Medulla oblongata (tissue), 1 donor: ENCODE measurements at regions not wholly inside any gene's neighbourhood (a gene's known extent, or its start where the extent isn't known, plus 50 kb on each side); places are given as distances from the start of the nearest gene placed in this dataset.
A peak's percentile ranks its signal among the peaks of the same experiment; 100 is the strongest.
"Not testable (repeated sequence)": the region's sequence is repeated elsewhere in the genome, so short reads cannot be mapped to it uniquely, and the experiment has no call there.

ENCODE experiments used
- DNase-seq: peaks from one replicate; pipeline ENCODE4 v3.0.0-alpha.2; 2015; ENCODE audit errors: extremely low spot score

GRCh38 chrX:69062493-69062892 is 102.8 kb downstream of the PJA1 start:
- no peak for DNase-seq

DNA sequence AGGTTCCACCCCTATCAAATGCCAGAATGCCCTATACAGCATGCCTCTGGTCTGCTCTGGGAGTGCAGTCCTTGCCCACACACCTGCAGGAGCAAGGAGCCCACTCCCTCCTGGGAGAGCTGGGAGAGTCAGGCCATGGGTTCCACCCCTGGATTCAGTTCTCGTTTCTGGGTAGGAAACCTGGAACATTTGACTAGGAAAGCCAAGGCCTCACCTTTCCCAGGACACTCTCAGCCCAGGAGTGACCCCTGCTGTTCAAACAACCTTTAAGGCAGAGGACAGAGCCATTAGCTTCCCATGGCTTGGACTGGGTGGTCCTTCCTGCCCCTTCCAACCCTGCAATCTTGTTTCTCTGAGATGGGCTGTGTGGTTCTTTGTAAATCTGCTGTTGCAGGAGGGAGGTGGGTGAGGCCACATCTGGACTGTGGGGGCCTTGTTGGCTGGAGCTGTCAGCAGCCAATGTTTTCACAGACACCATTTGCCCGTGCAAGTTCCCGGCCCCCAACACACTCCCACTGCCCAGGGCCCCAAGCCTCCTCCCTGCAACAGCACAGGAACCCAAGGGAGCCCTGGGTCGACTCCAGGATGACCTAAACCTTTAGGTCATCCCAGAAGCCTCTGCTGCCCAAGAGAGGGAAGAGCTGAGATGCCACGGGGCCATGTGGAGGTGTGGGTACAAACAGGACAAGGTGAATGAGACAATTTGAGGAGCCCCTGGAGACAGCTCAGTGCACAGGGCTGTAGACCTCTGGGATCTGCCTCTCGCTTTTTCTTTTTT is 104.4 kb downstream of the PJA1 start:
- DNase-seq, result peak; percentile 10

- DNase-seq, result no peak
Measured at GRCh38 chrX:69055193-69055592, 110.1 kb downstream of the PJA1 start.

- not testable (repeated sequence) for DNase-seq
Measured at GRCh38 chrX:69054497-69054896, 110.8 kb downstream of the PJA1 start.

DNA sequence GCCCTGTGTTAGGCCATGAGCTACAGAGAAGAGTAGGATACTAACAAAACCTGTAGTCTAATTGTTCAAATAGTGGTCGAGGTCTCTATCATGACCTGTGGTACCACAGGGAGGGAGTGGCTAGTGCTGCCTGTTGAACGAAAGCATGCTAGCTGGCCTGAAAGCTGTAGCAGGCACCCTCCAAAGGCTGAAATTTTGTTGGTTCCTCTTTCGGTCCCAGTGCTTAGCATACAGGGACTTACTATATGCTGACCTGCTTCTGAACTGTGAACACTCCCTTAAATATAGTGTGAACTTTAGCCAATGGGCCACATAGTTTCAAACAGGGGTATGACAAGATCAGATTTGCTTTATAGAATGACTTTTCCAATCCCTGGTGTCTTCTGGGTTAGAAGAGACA is 113.4 kb downstream of the PJA1 start:
- no peak for DNase-seq

- no peak for DNase-seq
Measured at GRCh38 chrX:69050051-69050765, 115.0 kb downstream of the PJA1 start.

GRCh38 chrX:69046996-69047490 is 118.2 kb downstream of the PJA1 start:
- no peak for DNase-seq

GRCh38 chrX:69045616-69046345 is 119.5 kb downstream of the PJA1 start:
- no peak for DNase-seq

GRCh38 chrX:69038816-69039215 is 126.4 kb downstream of the PJA1 start:
- no peak for DNase-seq

GRCh38 chrX:69038188-69038587 is 127.1 kb downstream of the PJA1 start:
- DNase-seq, result no peak

DNA sequence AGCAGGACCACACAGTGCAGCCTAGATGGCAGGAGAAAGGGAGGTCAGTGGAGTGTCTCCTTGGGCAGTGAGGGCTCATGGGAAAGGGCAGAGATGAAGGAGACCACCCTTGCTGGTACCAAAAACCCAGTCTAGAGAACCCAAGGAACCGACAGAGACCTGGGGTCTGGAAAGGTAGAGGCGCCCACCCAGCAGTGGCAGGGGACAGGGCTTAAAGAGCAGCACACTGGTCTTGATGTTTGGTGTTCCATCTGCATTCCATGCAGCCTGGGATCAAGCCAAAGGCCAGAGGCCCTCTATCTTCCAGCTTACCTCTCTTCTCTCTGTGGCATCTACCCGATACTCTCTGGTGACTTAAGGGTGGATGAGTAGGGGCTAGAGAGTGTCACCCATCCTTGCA is 127.5 kb downstream of the PJA1 start:
- no peak for DNase-seq

- no peak for DNase-seq
Measured at GRCh38 chrX:69036674-69037573, 128.3 kb downstream of the PJA1 start.

- no peak for DNase-seq
Measured at GRCh38 chrX:69034451-69034850, 130.8 kb downstream of the PJA1 start.

- no peak for DNase-seq
Measured at GRCh38 chrX:69033936-69034335, 131.3 kb downstream of the PJA1 start.

DNA sequence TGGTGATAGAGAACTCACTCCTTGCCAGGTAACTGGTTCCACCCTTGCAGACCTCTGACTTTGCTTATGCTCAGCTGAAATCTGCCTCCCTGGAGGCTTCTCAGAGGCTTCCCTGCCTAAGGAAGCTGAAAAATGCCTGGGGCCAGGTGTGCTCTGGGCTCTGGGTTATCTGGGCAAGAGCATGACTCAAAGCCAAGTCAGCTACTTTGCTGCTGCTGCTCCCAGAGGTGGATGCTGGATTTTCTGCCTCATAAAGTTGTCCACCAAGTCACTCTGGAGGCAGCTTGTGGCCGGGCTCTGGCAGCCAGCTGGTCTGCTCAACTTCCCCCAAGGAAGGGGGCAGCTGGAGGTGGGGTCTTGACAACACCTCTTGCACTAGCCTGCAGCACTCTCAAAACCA is 132.7 kb downstream of the PJA1 start:
- no peak for DNase-seq

- no peak for DNase-seq
Measured at GRCh38 chrX:69031971-69032391, 133.3 kb downstream of the PJA1 start.

DNA sequence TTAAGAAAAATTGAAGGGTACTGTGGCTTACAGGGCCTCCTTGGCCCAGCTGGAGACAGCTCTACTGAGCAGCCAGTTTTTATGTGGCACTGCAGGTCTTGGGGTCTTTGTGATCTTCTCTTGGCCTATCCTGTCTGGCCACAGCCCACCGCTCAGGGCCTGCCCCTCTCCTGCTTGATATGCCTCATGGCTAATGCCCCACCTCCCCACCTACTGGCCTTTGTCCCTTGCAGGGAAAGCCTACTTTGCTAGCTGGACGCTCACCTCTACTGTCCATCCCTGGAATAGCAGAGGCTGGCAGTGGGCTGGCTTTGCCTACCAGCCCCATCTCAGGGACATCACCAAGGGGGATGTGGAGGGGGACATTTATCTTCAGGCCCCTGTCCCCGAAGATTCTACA is 134.1 kb downstream of the PJA1 start:
- DNase-seq, result no peak

DNA sequence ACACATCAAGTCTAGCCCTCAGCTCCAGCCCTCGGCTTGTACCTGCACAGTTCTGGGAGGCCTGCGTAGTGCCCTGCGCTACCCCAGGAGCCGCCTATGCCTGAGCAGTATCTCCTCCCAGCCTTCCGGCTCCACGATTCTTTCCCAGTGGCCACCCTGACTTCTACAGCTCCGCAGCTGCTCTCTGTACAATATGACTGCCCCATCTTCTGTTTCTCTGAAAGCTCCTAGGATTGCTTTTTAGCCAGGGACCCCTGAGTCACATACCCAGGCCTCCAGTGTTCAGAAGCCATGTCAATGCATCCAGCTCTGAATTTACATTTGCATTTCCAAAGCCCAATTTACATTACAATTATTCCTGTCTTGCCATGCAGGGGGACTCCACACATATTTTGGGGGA is 135.5 kb downstream of the PJA1 start:
- no peak for DNase-seq

DNA sequence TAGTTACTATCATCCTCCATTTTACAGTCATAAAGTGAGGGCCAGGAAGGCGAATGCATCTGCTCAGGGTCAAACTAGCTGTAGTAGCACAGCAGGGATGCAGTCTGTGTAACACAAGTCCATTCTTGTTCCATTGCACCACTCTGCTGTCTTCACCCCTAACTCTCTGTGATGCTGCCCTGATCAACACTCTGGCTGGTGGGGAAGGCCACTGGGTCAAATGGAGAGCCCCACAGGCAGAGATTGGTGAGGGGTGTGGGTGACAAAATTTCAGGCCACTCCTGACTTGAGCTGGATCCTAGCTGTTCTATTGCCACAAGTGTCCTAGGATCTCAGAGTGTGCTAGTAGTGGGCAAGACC is 136.5 kb downstream of the PJA1 start:
- no peak for DNase-seq

GRCh38 chrX:69028006-69028760 is 137.1 kb downstream of the PJA1 start:
- peak; percentile 2 for DNase-seq
